Activated T-helper 9 cell treated with anti-CD3 and anti-CD28 coated beads, Interleukin-2, amount 50 U/mL, for 16 hours (primary cell): ENCODE measurements at regions not wholly inside any gene's neighbourhood (a gene's known extent, or its start where the extent isn't known, plus 50 kb on each side); places are given as distances from the start of the nearest gene placed in this dataset.
A peak's percentile ranks its signal among the peaks of the same experiment; 100 is the strongest.

Source experiments
- DNase-seq: peaks from one replicate; pipeline ENCODE4 v3.0.0-alpha.2; 2020; ENCODE audit warnings: low read depth

DNA sequence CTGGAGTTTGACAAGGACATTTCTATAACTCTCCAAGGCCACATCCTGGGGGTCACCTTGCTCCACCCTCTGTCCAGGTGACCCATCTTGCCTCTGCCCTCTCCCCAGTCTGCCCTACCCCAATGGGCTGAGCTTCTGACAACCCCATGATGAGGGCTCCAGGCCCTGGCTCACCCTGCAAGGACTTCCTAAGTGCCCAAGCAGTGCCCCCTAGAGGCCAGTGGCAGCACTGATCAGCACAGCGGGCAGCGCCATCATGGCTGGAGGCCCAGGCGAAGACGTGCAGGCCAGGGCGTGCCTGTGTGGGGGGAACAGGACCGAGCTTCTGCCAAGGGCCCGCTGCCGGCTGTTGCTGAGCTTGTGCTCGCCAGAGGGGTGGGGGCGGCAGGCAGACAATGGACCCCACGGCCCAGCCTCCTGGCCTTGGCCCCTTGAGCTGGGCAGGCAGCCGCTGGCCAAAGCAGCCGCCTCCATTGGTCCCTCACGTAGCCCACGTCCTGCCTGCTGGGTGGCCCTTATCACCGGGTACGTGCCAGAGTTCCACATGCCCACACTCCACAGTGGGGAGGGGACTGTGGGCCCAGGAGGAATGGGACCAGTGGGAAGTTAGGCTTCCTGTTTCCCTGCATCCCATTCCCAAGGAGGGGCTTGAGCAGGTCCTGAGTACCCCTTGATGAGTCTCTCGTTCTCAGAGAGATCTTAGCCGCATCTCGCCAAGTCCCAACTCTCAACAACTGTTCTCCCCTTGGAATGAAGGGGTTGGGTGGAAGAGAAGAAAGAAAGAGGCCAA is 64.3 kb downstream of the MRPL14 start:
- peak; percentile 9 for DNase-seq

DNA sequence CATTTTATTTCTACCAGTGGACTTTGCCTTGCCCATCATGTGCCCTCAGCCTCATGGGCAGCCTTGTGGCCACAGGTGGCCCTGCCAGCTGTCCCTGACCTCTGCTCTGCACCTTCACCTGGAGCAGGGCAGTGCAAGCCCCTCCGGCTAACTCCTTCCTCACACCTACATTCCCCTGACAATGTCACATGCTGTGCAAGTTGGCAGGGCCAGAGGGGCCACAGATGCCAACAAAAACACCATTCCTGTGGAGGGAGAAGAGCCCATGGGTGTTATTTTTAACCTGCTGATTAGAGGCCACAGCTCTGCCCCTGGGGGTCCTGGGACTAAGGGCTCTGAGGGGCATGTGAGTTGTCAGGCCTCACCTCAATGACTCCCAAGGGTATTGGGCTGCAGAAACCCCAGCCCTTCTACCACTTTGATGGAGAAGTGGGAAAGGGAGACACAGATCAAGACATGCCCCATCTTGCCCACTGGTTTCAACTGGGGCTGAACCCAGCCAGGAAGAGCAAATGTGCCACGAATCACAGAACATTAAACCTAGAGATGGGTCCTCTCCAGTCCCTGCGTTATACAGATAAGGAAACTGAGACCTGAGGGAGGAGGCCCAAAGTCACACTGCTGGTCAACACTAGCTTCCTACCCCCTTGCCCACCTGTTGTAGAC is 65.0 kb downstream of the MRPL14 start:
- DNase-seq = no peak

DNA sequence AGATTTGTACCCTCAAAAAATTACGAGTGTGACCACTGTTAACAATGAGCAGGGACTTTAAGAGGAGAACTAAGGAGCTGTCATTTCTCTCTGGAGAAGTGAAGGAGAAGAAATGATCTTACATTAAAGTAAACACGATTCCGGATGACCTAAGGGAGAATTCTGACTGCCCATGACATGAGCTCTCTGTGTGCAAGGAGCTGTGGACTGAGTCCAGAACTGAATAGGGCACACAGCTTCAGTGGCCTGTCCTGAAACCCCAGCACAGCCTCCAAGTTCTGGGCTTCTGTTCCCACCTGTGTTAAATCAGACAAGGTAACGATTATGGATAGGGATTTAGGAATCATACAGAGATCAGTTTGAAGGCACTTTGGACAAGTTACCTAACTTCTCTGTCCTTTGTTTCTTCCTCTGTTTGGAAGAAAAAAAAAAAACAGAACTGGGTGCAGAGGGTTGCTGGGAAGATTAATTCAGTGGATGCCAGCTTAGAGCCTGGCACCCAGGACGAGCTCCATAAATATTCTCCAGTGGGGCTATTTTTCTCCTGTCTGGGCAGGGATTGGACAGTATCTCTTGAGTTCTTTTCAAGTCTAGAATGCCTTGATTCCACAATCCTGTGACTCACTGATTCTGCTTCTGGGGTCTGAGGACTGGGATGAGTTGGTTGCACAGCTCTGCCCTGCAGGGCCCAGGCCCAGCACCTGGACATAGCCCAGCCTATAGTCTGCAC is 65.7 kb downstream of the MRPL14 start:
- no peak for DNase-seq

GRCh38 chr6:44060612-44061374 is 66.5 kb downstream of the MRPL14 start:
- no peak for DNase-seq

DNA sequence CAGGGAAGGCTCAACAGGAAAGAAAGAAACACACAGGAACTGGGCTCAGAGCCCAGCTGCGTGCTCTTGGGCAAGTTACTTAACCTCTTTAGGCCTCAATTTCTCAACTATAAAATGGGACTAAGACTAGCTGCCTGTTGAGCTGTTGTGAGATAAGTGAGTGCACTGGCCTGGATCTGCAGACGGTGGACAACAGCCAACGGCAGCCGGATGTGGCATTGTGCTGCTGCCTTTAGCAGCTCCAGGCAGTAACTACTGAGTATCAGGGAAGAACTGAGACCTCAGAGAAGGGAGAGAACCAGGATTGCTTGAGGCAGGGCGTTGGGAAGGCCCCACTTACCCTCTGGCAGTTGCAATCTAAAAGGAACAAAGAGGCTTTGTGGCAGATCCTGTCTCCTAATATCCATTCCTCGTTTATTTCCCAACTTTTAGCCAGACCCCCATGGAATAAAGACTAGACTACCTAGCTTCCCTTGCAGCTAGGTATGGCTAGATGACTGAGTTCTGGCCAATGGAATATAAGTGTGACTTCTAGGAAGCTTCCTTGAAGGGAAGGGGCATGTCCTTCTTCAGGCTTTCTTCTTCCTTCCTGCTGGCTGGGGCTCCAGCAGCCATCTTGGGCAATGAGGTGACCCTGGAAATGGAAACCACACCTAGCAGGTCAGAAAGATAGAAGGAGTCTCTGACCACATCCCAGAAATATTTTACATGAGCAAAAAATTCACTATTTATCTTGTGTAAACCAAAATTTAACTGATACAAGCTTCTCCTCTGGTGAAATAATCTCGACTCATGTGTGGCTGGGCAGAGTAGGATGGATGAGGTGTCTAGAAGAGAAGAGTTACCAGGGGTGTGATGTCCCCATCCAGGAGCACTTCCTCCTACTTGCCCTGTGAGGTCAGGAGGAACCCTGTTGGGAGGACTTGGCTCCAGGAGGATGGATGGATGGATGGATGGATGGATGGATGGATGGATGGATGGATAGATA is 67.6 kb downstream of the MRPL14 start:
- no peak for DNase-seq

DNA sequence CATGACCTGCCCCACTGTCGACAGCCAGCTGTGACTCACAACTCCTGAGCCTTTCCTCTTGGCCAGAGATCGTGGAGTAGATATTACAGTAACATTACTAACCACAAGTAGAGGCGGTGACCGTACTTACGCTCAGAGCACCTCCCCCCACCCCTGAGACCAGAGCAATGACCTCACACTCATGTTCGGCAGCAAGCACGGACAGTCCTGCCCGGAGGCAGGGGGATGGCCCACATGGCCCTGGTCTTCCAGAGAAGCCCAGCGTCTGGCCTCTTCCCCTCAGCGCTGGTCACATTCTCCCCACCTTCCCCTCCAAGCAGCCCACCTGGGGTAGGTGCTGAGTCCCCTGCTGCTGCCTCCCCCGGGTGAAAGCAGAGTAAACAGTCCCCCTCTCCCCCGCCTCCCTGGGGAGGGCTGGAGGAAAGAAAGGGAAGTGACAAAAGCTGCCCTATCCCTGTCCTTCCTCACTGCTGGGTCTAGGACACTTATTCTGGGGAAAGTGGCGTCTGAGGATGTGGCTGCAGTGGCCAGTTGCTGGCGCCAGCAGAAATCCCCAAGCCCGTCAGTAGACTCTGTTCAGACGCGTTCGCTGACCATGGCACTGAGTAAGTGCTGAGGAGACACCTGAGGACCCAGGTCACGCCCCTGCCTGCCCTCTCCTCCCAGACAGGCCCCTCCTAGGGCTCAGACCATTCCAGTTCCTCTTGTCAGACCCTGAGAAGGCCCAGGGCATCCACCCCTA is 68.5 kb downstream of the MRPL14 start:
- no peak for DNase-seq

DNA sequence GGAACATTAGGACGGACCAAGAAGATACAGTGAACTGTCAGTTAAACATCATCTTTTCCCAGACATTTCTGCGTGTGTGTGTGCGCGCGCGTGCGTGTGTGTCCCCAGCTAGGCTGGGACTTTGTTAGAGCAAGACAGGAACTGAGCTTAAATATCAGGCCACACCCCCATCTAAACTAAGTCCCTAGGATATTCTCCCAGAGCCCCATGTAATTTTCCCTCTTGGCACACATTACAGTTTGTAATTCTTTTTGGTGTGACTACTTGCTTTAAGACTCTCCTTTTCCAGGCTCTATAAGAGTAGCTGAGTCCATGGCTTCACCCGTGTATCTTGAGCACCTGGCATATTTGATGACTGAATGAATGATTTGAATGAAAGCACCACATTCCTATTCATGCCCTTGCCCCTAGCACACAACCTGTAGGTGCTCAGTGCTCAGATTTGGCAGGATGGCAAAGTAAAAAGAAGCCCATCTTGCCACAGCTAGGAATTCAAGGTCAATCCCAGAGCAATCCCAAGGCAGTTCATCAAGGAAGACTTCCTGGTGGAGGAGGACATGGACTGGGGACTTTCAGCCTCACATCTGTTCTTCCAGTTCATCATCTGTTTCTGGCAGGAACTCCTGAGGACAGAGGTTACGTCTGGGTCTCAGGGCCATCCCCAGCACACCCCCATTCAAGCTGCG is 69.2 kb downstream of the MRPL14 start:
- DNase-seq = no peak

- DNase-seq = no peak
Observed at GRCh38 chr6:44057238-44057930, 69.9 kb downstream of the MRPL14 start.

DNA sequence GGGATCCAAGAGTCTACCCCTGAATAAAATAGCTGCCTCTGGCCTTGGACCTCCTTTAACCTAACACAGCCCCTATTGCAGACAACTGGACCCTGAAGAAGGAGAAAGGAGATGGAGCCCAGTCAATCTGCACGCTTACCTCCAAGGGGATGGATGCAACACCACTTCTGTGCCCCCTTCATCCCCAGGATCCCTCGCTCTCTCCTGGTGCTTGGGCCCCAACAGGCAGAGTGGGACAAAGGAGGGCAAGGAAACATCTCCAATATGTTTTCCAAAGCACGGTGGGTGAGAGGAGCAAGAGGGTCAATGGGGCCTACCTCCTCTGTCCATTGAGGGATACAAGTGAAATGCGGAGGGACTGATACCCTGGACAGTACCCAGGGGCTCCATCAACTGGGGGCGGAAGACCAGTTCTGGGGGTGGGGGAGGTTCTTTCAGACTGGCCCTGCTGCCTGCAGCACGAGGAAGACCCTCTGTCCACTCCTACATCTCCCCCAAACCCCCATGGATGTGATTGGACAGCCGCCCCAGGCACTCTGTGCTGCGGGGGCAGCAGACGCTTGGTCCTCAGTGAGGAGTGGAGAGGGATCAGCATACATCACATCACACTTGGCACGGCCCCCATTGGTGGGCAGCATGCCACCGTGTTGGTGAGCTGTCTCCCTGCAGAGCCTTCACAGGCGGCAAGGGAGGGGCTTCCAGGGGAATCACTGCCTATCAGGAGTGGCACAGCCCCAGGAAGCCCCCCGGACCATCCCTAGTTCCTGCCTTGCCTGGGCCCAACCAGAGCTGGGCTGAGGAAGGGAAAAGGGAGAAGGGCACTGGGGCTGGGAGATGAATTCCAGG is 70.6 kb downstream of the MRPL14 start:
- DNase-seq = no peak

DNA sequence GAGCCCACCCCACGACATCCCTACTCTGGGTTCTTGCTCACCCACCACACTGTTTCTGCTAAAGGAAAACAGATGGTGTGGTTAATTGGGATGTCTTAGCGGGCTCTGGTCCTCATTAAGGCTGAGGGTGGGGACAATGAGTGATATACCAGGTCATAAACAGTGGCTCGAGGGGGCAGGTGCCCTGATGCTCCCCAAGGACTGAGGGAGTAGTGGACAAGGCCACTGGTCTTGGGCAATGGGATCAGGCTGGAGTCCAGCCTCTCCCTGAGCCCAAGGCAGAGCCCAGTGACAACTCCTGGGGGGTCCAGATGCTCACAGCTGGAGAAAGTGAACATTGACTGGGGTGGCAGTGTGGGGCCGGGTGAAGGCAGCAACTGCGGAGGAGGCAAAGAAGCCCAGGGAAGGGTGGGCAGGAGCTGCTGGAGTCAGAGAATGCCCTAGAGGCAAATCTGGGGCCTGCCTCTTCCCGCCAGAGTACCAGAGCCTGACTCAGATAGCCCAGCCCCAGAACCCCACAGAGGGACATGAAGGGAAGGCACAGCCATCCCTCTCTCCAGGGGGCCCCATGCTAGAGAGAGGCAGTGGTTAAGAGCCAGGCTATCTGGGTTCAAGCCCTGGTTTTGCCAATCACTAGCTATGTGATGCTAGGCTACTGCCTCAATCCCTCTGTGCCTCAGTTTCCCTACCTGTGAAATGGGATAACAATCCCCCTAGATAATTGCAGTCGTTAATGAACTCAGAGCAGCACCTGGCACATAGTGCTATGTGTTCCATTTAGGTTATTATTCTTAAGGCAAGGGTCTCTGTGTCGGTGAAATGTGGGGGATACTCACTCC is 72.3 kb downstream of the MRPL14 start:
- no peak for DNase-seq

GRCh38 chr6:44053760-44054556 is 73.3 kb downstream of the MRPL14 start:
- no peak for DNase-seq

GRCh38 chr6:44053106-44053756 is 74.0 kb downstream of the MRPL14 start:
- no peak for DNase-seq

- no peak for DNase-seq
Observed at GRCh38 chr6:44052419-44053023, 74.7 kb downstream of the MRPL14 start.

DNA sequence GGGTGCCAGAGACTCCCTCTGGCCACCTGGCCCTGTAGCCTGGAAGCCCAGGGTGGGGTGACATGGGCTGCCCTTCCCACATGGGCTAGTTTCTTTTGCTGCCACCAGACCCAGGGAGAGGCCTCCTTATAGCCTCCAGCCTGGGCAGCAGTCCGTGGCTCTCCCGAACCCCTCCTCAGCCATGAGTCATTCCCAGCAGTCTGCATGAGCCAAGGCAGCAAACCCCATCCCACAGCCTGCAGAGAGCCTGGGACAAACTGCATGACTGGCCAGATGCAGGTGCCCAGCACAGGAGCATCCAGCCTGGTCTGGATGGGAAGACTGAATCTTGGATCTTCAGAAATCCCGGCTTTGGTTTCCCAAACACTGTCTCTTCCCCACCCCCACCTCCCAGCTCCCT is 75.7 kb downstream of the MRPL14 start:
- DNase-seq = no peak

DNA sequence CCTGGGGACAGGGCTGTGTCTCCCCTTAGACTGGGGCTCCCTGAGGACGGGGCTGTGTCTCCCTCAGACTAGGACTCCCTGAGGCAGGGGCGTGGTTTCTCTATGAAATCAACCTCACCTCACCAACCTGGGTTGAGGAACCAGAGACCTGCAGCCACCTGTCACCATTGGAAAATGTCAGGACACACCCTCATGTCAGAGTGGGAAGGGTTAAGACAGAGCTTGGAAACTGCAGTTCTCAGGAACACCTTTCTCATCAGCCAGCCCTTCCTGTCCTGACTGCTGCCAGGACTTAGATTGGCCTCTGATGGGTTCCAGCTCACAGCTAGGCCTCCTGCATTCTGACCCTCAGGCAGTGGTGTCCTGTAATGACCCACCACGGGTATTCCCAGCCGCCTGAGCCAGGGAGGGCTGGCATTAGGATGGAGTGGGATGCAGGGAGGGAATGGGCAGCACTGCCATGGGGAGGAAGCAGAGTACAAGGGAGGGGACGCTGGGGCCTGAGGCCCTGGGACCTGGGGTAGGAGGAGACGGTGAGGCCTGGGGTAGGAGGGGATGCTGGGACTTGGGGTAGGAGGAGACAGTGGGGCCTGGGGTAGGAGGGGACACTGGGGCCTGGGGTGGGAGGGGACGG is 76.3 kb downstream of the MRPL14 start:
- DNase-seq = no peak
